Midbrain (tissue), 1 donor: ENCODE measurements at regions not wholly inside any gene's neighbourhood (a gene's known extent, or its start where the extent isn't known, plus 50 kb on each side); places are given as distances from the start of the nearest gene placed in this dataset.

Experiments
- DNase-seq: peaks from one replicate; lab custom pipeline; 2025; lab: John Stamatoyannopoulos, UW

- DNase-seq: no peak
Observed at GRCh38 chr7:32143301-32143700, 73.1 kb upstream of the PDE1C start.

GRCh38 chr7:32142649-32143048 lies 72.4 kb upstream of the PDE1C start:
- DNase-seq: no peak

- no peak for DNase-seq
Observed at GRCh38 chr7:32140210-32140939, 70.2 kb upstream of the PDE1C start.

GRCh38 chr7:32137059-32137458 lies 66.9 kb upstream of the PDE1C start:
- DNase-seq: no peak

- DNase-seq: no peak
Observed at GRCh38 chr7:32131091-32131490, 60.9 kb upstream of the PDE1C start.

GRCh38 chr7:32126843-32127242 lies 56.6 kb upstream of the PDE1C start:
- no peak for DNase-seq
